Lower leg skin (tissue), 4 donors: ENCODE measurements at regions not wholly inside any gene's neighbourhood (a gene's known extent, or its start where the extent isn't known, plus 50 kb on each side); places are given as distances from the start of the nearest gene placed in this dataset.

Experiments used
- DNase-seq, 2 donors: peaks; one replicate each; pipeline ENCODE4 v3.0.0-alpha.2; 2019; ENCODE audit warnings: low spot score in 2 of 2
- H3K4me3 ChIP-seq: fragments of 200-600 bp; sonication (generic); 2 replicates; pipeline ENCODE4 v1.5.1; 2017; ENCODE audit warnings: mild to moderate bottlenecking, low read depth; ENCODE audit not compliant: poor library complexity, severe bottlenecking
- POLR2A ChIP-seq, 2 donors: fragments of 450-650 bp; IDR thresholded peaks; one replicate each; pipeline ENCODE4 v1.6.1; 2016 to 2017; ENCODE audit warnings: antibody characterized with exemption in 2 of 2, mild to moderate bottlenecking in 1 of 2, moderate library complexity in 1 of 2
- WGBS, 2 donors: methylation state at CpG; one replicate each; pipeline ENCODE4 v1.1.5; 2018; 5-methylcytosine and 5-hydroxymethylcytosine counted together
- intact Hi-C: fragments of 100-400 bp; cut with DNase I; formaldehyde crosslinking; loops from one replicate; pipeline ENCODE4 v1.15.0; 2023; ENCODE audit warnings: low total_unique reads
- TF ChIP-seq, protein P1 (sequence below), 3 donors: fragments of 450-650 bp; IDR thresholded peaks; one replicate each; pipeline ENCODE4 v1.5.1; 2016; ENCODE audit warnings: antibody characterized with exemption in 3 of 3, mild to moderate bottlenecking in 3 of 3, moderate library complexity in 2 of 3

DNA sequence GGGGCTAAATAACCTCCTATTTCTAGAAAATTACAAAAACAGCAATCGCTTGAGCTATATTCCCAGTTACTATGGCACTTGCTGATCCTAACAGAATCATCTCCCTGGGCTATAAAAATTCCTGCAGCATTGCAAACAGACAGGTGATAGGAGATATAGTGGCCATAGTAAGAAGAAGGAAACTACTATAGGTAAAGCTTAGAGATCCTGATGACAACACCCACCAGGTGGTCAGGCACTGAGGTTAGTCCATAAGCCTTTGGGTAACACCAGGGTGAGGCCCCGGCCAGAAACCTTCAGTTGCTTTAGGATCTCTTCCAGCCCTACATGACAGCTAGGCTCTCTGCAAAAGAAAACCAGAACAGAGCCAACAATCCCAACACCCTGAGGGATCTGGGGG is 197.9 kb upstream of the PPP1R2C start:
- no peak for TF ChIP-seq POLR2A (IDR thresholded peaks at IDR 0.05)
- TF ChIP-seq, protein P1, sequence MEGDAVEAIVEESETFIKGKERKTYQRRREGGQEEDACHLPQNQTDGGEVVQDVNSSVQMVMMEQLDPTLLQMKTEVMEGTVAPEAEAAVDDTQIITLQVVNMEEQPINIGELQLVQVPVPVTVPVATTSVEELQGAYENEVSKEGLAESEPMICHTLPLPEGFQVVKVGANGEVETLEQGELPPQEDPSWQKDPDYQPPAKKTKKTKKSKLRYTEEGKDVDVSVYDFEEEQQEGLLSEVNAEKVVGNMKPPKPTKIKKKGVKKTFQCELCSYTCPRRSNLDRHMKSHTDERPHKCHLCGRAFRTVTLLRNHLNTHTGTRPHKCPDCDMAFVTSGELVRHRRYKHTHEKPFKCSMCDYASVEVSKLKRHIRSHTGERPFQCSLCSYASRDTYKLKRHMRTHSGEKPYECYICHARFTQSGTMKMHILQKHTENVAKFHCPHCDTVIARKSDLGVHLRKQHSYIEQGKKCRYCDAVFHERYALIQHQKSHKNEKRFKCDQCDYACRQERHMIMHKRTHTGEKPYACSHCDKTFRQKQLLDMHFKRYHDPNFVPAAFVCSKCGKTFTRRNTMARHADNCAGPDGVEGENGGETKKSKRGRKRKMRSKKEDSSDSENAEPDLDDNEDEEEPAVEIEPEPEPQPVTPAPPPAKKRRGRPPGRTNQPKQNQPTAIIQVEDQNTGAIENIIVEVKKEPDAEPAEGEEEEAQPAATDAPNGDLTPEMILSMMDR (IDR thresholded peaks at IDR 0.05), result no peak
- no peak overlapping the region for H3K4me3 ChIP-seq
- intact Hi-C loops, result no loop called here
- DNase-seq, result no peak
- 72 to 80% methylated on average over 2 of the region's 2 CpGs for WGBS, 2 donors

DNA sequence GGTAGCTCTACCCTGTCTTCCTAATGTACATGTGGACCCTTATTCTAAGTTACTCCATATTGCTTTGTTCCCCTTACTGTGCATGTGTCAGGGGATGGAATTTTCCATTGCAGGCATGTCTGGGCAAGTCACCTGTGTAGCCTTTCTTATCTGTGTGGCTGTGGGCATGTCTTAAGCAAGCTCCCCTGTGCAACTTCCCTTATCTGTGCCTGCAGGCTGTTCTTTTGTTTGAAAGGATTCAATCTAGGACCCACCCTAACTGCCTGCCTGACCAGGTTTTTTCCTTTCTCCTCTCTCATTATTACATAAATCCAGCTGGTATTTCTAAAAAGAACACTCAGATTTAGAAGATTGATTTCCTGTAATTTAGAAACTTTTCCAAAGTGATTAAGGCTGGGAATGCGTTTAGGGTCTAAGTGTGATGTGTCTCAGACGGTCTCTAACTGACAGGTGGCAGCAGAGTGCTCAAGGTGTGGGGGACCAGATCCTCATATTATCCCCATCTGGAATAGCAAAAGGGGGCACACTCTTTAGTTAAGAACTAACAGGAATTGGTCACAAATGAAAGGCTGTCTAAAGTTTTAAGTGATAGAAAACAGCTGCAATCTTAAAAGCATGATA is 198.9 kb upstream of the PPP1R2C start:
- WGBS, 2 donors, result 41 to 51% methylated on average over 2 of the region's 2 CpGs
- no peak overlapping the region for H3K4me3 ChIP-seq
- TF ChIP-seq, protein P1 (IDR thresholded peaks at IDR 0.05), result no peak
- TF ChIP-seq POLR2A (IDR thresholded peaks at IDR 0.05), result no peak
- DNase-seq, result no peak
- intact Hi-C loops, result no loop called here

DNA sequence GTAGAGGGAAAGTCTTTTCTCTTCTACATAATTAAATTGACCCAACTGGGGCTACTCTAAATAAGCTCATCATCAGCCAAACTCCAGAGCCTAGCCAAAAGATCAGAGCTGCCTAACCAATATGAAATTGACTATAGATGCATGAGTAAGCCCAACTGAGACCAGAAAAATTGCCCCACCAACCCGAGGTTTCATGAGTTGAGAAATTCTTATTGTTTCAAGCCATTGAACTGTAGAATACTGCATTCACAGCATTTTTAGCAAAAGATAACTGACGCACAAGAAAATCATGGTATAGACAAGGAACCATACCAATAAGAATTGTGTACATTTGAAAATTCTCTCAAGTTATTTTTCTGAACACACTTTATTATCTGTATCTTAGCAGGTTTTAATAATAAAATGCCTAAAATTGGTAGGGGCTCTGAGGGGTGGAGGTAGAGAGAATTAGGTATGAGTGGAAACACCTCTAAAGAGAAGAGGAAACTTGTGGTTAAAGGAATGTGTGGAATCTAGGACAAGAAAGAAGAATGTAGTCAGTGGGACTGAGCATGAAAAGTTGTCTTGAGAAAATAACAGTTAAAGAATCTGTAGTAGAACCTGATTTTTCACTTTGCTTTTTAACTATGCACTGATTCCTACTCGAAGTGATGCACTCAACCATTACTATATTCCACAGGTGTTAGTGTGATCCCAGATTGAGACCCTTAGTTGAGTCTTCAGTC is 200.9 kb upstream of the PPP1R2C start:
- DNase-seq, result no peak
- H3K4me3 ChIP-seq, result no peak overlapping the region
- WGBS, 2 donors, result 74 to 77% methylated on average over 3 of the region's 3 CpGs
- intact Hi-C loops, result no loop called here
- TF ChIP-seq, protein P1 (IDR thresholded peaks at IDR 0.05), result no peak
- TF ChIP-seq POLR2A (IDR thresholded peaks at IDR 0.05), result no peak

DNA sequence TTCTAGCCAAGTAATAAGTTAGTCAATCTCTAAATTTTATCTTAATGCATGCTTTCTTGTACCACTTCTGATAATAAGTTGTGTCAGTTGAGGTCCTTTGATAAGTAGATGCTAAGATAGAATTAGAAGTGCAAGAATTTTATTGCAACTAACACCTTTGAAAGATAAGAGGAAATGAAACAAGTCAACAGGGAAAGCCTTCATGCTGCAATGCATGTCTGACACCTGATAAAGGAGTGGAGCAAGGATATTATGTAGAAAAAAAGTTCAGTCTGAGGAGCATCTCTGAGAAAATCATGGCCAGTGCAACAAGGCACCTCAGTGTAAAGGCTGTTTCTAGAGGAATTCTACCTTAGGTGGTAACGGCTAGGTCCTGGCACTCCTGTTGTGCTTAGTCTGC is 210.7 kb upstream of the PPP1R2C start:
- intact Hi-C loops, result no loop called here

DNA sequence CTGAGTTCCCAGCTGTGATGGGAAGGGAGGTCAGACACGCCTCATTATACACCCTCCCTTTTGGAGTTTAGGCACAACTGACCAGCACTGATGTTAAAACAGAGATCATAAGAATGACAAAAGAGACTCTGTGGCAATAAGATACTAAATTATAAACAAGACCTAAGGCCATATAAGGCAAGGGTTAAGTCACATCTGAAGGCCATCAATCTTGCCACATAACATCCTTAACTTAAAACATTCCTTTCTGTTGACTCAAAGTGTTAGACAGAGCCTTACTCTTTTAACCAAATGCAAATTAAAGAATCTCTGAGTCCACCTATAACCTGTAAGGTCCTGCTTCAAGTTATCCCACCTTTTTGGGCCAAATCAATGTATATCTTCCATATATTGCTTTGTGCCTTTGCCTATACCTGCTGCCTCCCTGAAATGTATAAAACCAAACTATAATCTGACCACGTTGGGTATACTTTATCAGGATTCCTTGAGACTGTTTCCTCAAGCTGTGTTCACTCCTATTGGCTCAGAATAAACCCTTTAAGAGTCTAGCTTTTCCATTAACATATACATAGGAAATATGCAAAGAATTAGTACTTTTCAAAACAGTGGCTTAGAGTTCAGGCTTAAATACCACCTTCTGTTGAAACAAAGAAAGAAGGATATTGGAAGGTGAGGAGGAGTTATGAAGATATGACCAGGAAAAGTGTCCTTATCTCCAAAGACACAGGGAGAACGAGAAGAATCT is 214.4 kb upstream of the PPP1R2C start:
- DNase-seq, result no peak
- no peak overlapping the region for H3K4me3 ChIP-seq
- intact Hi-C loops, result no loop called here
- 64 to 93% methylated on average over 3 of the region's 3 CpGs for WGBS, 2 donors
- TF ChIP-seq POLR2A (IDR thresholded peaks at IDR 0.05), result no peak
- TF ChIP-seq, protein P1 (IDR thresholded peaks at IDR 0.05), result no peak

More for the DNA sequence above, 210.7 kb upstream of the PPP1R2C start:
- TF ChIP-seq, protein P1 (IDR thresholded peaks at IDR 0.05), result no peak
- TF ChIP-seq POLR2A (IDR thresholded peaks at IDR 0.05), result no peak
- 67 to 86% methylated on average over 1 of the region's 1 CpG for WGBS, 2 donors
- no peak for DNase-seq
- no peak overlapping the region for H3K4me3 ChIP-seq
